ENCODE measurements at regions not wholly inside any gene's neighbourhood (a gene's known extent, or its start where the extent isn't known, plus 50 kb on each side); places are given as distances from the start of the nearest gene placed in this dataset.

DNA sequence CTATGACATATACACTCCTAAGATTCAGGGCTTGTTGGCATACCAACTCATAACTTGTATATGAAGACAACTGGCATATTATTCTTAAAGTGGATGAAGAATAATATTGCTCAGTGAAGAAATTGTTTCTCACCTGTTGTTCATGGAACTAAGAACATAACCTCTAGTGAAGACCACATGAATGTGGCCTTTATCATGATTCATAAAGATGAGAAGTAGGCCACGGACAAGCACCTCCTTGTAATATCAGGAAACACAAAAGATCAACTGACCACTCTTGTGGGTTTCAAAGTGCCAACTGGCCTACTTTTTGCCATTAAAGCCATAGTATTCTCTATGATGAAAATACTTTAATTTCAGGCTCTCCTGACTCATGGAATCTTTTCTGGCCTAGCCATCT lies 407.4 kb downstream of the GRB14 start:
- TF ChIP-seq JUND (IDR thresholded peaks at IDR 0.05; ENCODE audit: low read length) (no peak), EZH2 (IDR thresholded peaks at IDR 0.05; ENCODE audit: low read depth, low read length, severe bottlenecking) (no peak), CREB1 (IDR thresholded peaks at IDR 0.05) (no peak)

Data from H1 (cell line).